ENCODE measurements at regions not wholly inside any gene's neighbourhood (a gene's known extent, or its start where the extent isn't known, plus 50 kb on each side); places are given as distances from the start of the nearest gene placed in this dataset.

GRCh38 chr2:14551069-14551468 is 81.4 kb upstream of the LRATD1 start:
- no peak for TF ChIP-seq GATA2 (IDR thresholded peaks at IDR 0.05; ENCODE audit: low read depth, low read length)
- no peak for TF ChIP-seq GATA3 (IDR thresholded peaks at IDR 0.05; ENCODE audit: low read depth, low read length)

Data from SH-SY5Y (cell line).